PC-9 (cell line): ENCODE measurements at regions not wholly inside any gene's neighbourhood (a gene's known extent, or its start where the extent isn't known, plus 50 kb on each side); places are given as distances from the start of the nearest gene placed in this dataset.

Experiments used
- BruUV-seq: library from RNA; stranded (reverse); fragments of 400-500 nt; replicated peaks from 2 replicates; lab custom pipeline; 2021; lab: Mats Ljungman, UMichigan
- CTCF ChIA-PET: fragments of 300-600 bp; sonication (Branson Sonifier 250); formaldehyde crosslinking; loops from one replicate; lab custom pipeline; 2022; ENCODE audit warnings: antibody characterized with exemption; lab: Charles Lee
- POLR2A ChIA-PET: fragments of 300-600 bp; sonication (Branson Sonifier 250); formaldehyde crosslinking; loops from one replicate; lab custom pipeline; 2022; ENCODE audit warnings: antibody characterized with exemption; ENCODE audit not compliant: unreplicated experiment; lab: Charles Lee
- DNase-seq, 2 experiments: peaks; one replicate each; pipeline versions ENCODE4 v3.0.0 to v3.0.0-alpha.2; 2015 to 2022; ENCODE audit warnings: mixed read lengths in 1 of 2
- H2AFZ ChIP-seq: fragments of 200-600 bp; sonication (generic); 2 replicates; pipeline ENCODE4 v1.8.1; 2017; ENCODE audit warnings: antibody characterized with exemption
- H3F3A ChIP-seq: fragments of 200-600 bp; sonication (generic); 2 replicates; pipeline ENCODE4 v1.8.1; 2017; ENCODE audit warnings: antibody characterized with exemption, mild to moderate bottlenecking, low read depth; ENCODE audit not compliant: insufficient read depth
- H3K27ac ChIP-seq: fragments of 200-600 bp; sonication (generic); 2 replicates; pipeline ENCODE4 v1.6.1; 2016; ENCODE audit warnings: mixed run types
- H3K27me3 ChIP-seq: fragments of 200-600 bp; sonication (generic); 2 replicates; pipeline ENCODE4 v1.6.1; 2016; ENCODE audit warnings: low read depth, mixed run types; ENCODE audit not compliant: insufficient read depth
- H3K36me3 ChIP-seq: fragments of 200-600 bp; sonication (generic); 2 replicates; pipeline ENCODE4 v1.6.1; 2016; ENCODE audit warnings: low read depth, mixed run types
- H3K4me1 ChIP-seq: fragments of 200-600 bp; sonication (generic); replicated peaks from 2 replicates; pipeline ENCODE4 v1.6.1; 2016; ENCODE audit warnings: mixed run types; ENCODE audit not compliant: insufficient read depth
- H3K4me2 ChIP-seq: fragments of 200-600 bp; sonication (generic); 2 replicates; pipeline ENCODE4 v1.6.1; 2017; ENCODE audit warnings: mixed run types
- H3K4me3 ChIP-seq: fragments of 200-600 bp; sonication (generic); 2 replicates; pipeline ENCODE4 v1.6.1; 2016; ENCODE audit warnings: mixed run types
- H3K79me2 ChIP-seq: fragments of 200-600 bp; sonication (generic); 2 replicates; pipeline ENCODE4 v1.6.1; 2017; ENCODE audit warnings: low read depth, mixed run types
- H3K9me2 ChIP-seq: fragments of 200-600 bp; sonication (generic); 2 replicates; pipeline ENCODE4 v1.8.1; 2017; ENCODE audit warnings: mild to moderate bottlenecking; ENCODE audit not compliant: insufficient read depth
- H3K9me3 ChIP-seq: fragments of 200-600 bp; sonication (generic); 2 replicates; pipeline ENCODE4 v1.8.1; 2016; ENCODE audit warnings: low read depth; ENCODE audit not compliant: insufficient read depth
- H4K20me1 ChIP-seq: fragments of 200-600 bp; sonication (generic); 2 replicates; pipeline ENCODE4 v1.8.1; 2017; ENCODE audit not compliant: insufficient read depth
- EZH2 ChIP-seq: fragments of 200-600 bp; sonication (generic); IDR thresholded peaks from 2 replicates; pipeline ENCODE4 v1.8.0; 2017; ENCODE audit warnings: antibody characterized with exemption, low read depth
- intact Hi-C: fragments of 100-400 bp; cut with micrococcal nuclease; formaldehyde crosslinking; loops from one replicate; pipeline ENCODE4 v1.10.0; 2022; ENCODE audit not compliant: unreplicated experiment
- TF ChIP-seq, protein P1 (sequence below): fragments of 200-600 bp; sonication (generic); conservative IDR thresholded peaks from 2 replicates; pipeline ENCODE4 v1.6.1; 2017; ENCODE audit warnings: mixed run types, antibody characterized with exemption, mild to moderate bottlenecking, moderate library complexity

GRCh38 chr17:68658999-68659780, 58.0 kb upstream of the FAM20A start:
- Histone ChIP-seq H3K27me3 (peaks cover 42% of the 10 kb centered on the region), H3K4me2 (no peak overlapping the region), H3K4me1 (no peaks in the 10 kb centered on the region), H3K79me2 (no peaks in the 10 kb centered on the region), H3K36me3 (no peaks in the 10 kb centered on the region), H4K20me1 (no peaks in the 10 kb centered on the region), H3K4me3 (no peak overlapping the region), H3K9me3 (no peaks in the 10 kb centered on the region; the same call in 1 of the 2 replicates), H3F3A (no peaks in the 10 kb centered on the region), H3K9me2 (no peaks in the 10 kb centered on the region), H3K27ac (no peak overlapping the region), H2AFZ (no peak overlapping the region)
- ChIA-PET POLR2A (no interaction called here), CTCF (no interaction called here)
- no TSS peak for BruUV-seq
- DNase-seq = no peak
- TF ChIP-seq, protein P1, sequence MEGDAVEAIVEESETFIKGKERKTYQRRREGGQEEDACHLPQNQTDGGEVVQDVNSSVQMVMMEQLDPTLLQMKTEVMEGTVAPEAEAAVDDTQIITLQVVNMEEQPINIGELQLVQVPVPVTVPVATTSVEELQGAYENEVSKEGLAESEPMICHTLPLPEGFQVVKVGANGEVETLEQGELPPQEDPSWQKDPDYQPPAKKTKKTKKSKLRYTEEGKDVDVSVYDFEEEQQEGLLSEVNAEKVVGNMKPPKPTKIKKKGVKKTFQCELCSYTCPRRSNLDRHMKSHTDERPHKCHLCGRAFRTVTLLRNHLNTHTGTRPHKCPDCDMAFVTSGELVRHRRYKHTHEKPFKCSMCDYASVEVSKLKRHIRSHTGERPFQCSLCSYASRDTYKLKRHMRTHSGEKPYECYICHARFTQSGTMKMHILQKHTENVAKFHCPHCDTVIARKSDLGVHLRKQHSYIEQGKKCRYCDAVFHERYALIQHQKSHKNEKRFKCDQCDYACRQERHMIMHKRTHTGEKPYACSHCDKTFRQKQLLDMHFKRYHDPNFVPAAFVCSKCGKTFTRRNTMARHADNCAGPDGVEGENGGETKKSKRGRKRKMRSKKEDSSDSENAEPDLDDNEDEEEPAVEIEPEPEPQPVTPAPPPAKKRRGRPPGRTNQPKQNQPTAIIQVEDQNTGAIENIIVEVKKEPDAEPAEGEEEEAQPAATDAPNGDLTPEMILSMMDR = no peak
- no peak for TF ChIP-seq EZH2
- intact Hi-C loops = no loop called here

DNA sequence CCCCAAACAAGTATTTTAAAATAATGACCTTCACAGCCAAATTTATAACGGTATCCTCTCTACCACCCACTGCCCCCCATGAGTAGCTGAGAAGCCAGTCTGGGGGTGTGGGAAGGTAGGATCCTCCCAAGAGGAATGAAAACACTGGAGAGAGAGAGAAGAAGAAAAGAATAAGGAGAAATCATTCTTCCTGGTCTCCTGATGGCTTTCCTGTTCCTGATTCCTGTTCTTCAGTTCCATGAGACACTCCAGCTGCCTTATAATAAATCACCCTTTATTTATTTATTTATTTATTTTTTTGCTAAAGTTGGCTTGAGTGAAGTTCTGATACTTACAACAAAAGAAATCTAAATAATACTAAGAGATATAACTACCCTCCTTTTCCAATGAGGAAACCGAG, 56.4 kb upstream of the FAM20A start:
- intact Hi-C loops = no loop called here
- TF ChIP-seq, protein P1 = no peak
- TF ChIP-seq EZH2 = no peak
- Histone ChIP-seq H2AFZ (no peak overlapping the region), H3K9me3 (no peaks in the 10 kb centered on the region; the same call in 1 of the 2 replicates), H3K27ac (no peak overlapping the region), H3K79me2 (no peaks in the 10 kb centered on the region), H3K4me2 (no peak overlapping the region), H3K27me3 (peaks cover 35% of the 10 kb centered on the region), H3K9me2 (no peaks in the 10 kb centered on the region), H4K20me1 (no peaks in the 10 kb centered on the region), H3K36me3 (no peaks in the 10 kb centered on the region), H3K4me3 (no peak overlapping the region), H3F3A (no peaks in the 10 kb centered on the region), H3K4me1 (no peaks in the 10 kb centered on the region)
- no TSS peak for BruUV-seq
- ChIA-PET POLR2A (no interaction called here), CTCF (no interaction called here)
- no peak for DNase-seq

DNA sequence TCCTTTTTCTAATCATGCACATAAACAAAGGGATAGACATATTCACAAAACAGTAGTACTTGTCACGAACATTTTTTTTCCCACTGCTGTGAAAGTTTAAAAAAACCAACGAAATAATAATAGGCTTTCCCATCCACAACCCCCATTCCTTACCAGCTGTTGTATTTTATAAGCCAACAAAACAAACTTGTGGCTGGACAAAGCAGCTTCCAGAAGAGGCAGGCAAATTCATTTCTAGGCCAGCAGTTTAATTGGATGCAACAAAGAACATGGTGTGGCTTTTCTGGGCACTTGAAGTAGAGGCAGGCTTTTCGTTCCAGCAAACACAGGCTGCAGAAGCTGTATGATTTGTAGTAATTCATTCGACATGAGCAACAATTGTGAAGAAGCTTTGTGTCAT, 56.0 kb upstream of the FAM20A start:
- no peaks in the 10 kb centered on the region for H3F3A ChIP-seq
- ChIA-PET POLR2A (no interaction called here), CTCF (no interaction called here)
- H3K27ac ChIP-seq = no peak overlapping the region
- TF ChIP-seq, protein P1 = no peak
- TF ChIP-seq EZH2 = no peak
- no peaks in the 10 kb centered on the region for H4K20me1 ChIP-seq
- no peaks in the 10 kb centered on the region for H3K79me2 ChIP-seq
- H3K9me3 ChIP-seq = no peaks in the 10 kb centered on the region; the same call in 1 of the 2 replicates
- no TSS peak for BruUV-seq
- intact Hi-C loops = no loop called here
- no peak overlapping the region for H3K4me2 ChIP-seq
- no peak overlapping the region for H2AFZ ChIP-seq
- no peak overlapping the region for H3K4me3 ChIP-seq
- no peaks in the 10 kb centered on the region for H3K4me1 ChIP-seq
- H3K36me3 ChIP-seq = no peaks in the 10 kb centered on the region
- no peak for DNase-seq
- no peaks in the 10 kb centered on the region for H3K9me2 ChIP-seq
- peaks cover 39% of the 10 kb centered on the region for H3K27me3 ChIP-seq
